CD14-positive monocyte (primary cell): ENCODE measurements at regions not wholly inside any gene's neighbourhood (a gene's known extent, or its start where the extent isn't known, plus 50 kb on each side); places are given as distances from the start of the nearest gene placed in this dataset.

ENCODE experiments used
- DNase-seq, 3 donors: peaks; one replicate each; pipeline ENCODE4 v3.0.0-alpha.2; 2011 to 2022
- H2AFZ ChIP-seq: 2 replicates; pipeline ENCODE4 v1.6.0; 2012; ENCODE audit warnings: mild to moderate bottlenecking, low read depth, low read length, inconsistent platforms; ENCODE audit not compliant: insufficient read depth, poor library complexity, severe bottlenecking
- H3K27ac ChIP-seq, 2 donors: 1 replicate in 1 of 2; 2 replicates in 1 of 2; pipeline ENCODE4 v1.5.1; 2012 to 2013; ENCODE audit warnings: low read length in 2 of 2, control low read depth in 1 of 2, inconsistent platforms in 1 of 2, low read depth in 1 of 2, mild to moderate bottlenecking in 1 of 2
- H3K27me3 ChIP-seq, 2 donors: one replicate each; pipeline versions ENCODE4 v1.6.0 to v1.6.1; 2011 to 2013; ENCODE audit warnings: low read length in 2 of 2; ENCODE audit not compliant: control insufficient read depth in 2 of 2, insufficient read depth in 2 of 2
- H3K36me3 ChIP-seq, 2 donors: replicated peaks in 1 of 2; 1 replicate in 1 of 2; 2 replicates in 1 of 2; pipeline versions ENCODE4 v1.5.1 to v1.6.1; 2012 to 2013; ENCODE audit warnings: low read length in 2 of 2, control low read depth in 1 of 2, inconsistent platforms in 1 of 2, mild to moderate bottlenecking in 1 of 2; ENCODE audit not compliant: insufficient read depth in 2 of 2, control insufficient read depth in 1 of 2
- H3K4me1 ChIP-seq, 2 donors: 1 replicate in 1 of 2; 2 replicates in 1 of 2; pipeline versions ENCODE4 v1.5.1 to v1.6.1; 2012 to 2013; ENCODE audit warnings: low read length in 2 of 2, control low read depth in 1 of 2, inconsistent platforms in 1 of 2, mild to moderate bottlenecking in 1 of 2, moderate library complexity in 1 of 2; ENCODE audit not compliant: insufficient read depth in 2 of 2, control insufficient read depth in 1 of 2
- H3K4me2 ChIP-seq: replicated peaks from 2 replicates; pipeline ENCODE3; 2012; ENCODE audit warnings: low read length, moderate library complexity, mild to moderate bottlenecking; ENCODE audit not compliant: poor library complexity, severe bottlenecking; ENCODE audit errors: extremely low read depth
- H3K4me3 ChIP-seq, 3 experiments: fragments of 200-600 bp in 1 of 3; sonication (generic) in 1 of 3; replicated peaks in 1 of 3; 1 replicate in 2 of 3; 2 replicates in 1 of 3; pipeline ENCODE4 v1.5.1; 2011 to 2013; ENCODE audit warnings: low read length in 3 of 3, mild to moderate bottlenecking in 3 of 3, control low read depth in 2 of 3, low read depth in 2 of 3, inconsistent platforms in 1 of 3, moderate library complexity in 1 of 3
- H3K79me2 ChIP-seq: 2 replicates; pipeline ENCODE4 v1.6.0; 2012; ENCODE audit warnings: mild to moderate bottlenecking, control low read depth, inconsistent platforms, low read length, moderate library complexity; ENCODE audit not compliant: insufficient read depth
- H3K9ac ChIP-seq: 2 replicates; pipeline ENCODE4 v1.6.0; 2017; ENCODE audit warnings: low read length, mild to moderate bottlenecking; ENCODE audit not compliant: insufficient read depth, poor library complexity, severe bottlenecking
- H3K9me3 ChIP-seq, 2 donors: replicated peaks in 1 of 2; 1 replicate in 1 of 2; 2 replicates in 1 of 2; pipeline versions ENCODE4 v1.5.1 to v1.6.1; 2012 to 2013; ENCODE audit warnings: low read length in 2 of 2, control low read depth in 1 of 2; ENCODE audit not compliant: control insufficient read depth in 1 of 2, insufficient read depth in 1 of 2
- H4K20me1 ChIP-seq: 2 replicates; pipeline ENCODE4 v1.6.0; 2012; ENCODE audit warnings: mild to moderate bottlenecking, low read length, control low read depth, moderate library complexity; ENCODE audit not compliant: insufficient read depth
- H3K27ac Mint-ChIP-seq, 7 donors: one replicate each; pipeline ENCODE4 v1.8.0; 2020; ENCODE audit warnings: mild to moderate bottlenecking in 7 of 7, mixed read lengths in 7 of 7, moderate library complexity in 6 of 7, inconsistent platforms in 2 of 7
- H3K27me3 Mint-ChIP-seq, 3 donors: one replicate each; pipeline ENCODE4 v1.8.0; 2021 to 2022; ENCODE audit warnings: low read depth in 3 of 3, mild to moderate bottlenecking in 3 of 3, mixed read lengths in 3 of 3, moderate library complexity in 3 of 3, inconsistent platforms in 1 of 3
- H3K36me3 Mint-ChIP-seq, 2 donors: one replicate each; pipeline ENCODE4 v1.8.0; 2020; ENCODE audit warnings: mixed read lengths in 2 of 2, inconsistent platforms in 1 of 2, mild to moderate bottlenecking in 1 of 2
- H3K4me1 Mint-ChIP-seq: one replicate; pipeline ENCODE4 v1.8.0; 2020; ENCODE audit warnings: mild to moderate bottlenecking, mixed read lengths
- H3K4me3 Mint-ChIP-seq, 2 donors: one replicate each; pipeline ENCODE4 v1.8.0; 2020; ENCODE audit warnings: mild to moderate bottlenecking in 2 of 2, mixed read lengths in 2 of 2, moderate library complexity in 1 of 2
- H3K9me3 Mint-ChIP-seq, 7 donors: one replicate each; pipeline ENCODE4 v1.8.0; 2020 to 2022; ENCODE audit warnings: mixed read lengths in 7 of 7, mild to moderate bottlenecking in 6 of 7, moderate library complexity in 6 of 7, inconsistent platforms in 2 of 7
- CTCF ChIP-seq: fragments of 200-600 bp; IDR thresholded peaks from one replicate; pipeline ENCODE4 v1.8.0; 2022; ENCODE audit warnings: antibody characterized with exemption, mild to moderate bottlenecking
- WGBS: methylation state at CpG from one replicate; pipeline ENCODE4 v1.1.5; 2013; ENCODE audit warnings: missing lambda C conversion rate; ENCODE audit not compliant: insufficient coverage; 5-methylcytosine and 5-hydroxymethylcytosine counted together
- intact Hi-C, 2 donors: fragments of 100-400 bp; cut with micrococcal nuclease; formaldehyde crosslinking; loops; one replicate each; pipeline versions ENCODE4 v1.15.0 to v1.15.1; 2023

DNA sequence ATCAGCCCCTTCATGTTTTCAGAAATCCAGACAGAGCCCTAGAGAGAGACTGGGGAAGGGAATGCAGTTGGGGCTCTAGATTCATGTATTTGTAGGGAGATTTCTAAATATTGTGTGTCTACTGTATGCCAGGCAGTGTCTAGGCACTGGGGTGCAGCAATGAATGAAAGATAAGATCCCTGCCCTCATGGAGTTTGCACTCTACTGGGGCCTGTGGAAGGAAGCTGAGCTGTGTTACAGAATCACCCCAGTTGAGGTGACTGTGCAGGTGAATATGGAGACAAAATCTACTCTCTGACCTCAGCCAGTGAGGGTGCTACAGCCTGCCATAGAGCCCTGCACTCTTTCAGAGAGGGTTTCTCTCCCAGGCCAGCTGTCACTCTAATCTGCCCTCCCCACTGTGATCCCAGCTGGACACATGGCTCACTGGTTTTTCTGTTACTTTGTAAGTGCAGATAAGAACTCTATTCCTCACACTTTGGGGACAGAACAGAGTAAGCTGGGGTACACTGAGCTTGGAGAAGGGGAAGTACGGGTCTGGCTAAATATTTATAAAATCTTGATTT, 69.2 kb upstream of the E2F3 start:
- Histone ChIP-seq H3K4me2 (no peak overlapping the region), H3K9ac (no peak overlapping the region), H3K36me3 (no peaks in the 10 kb centered on the region), H3K27me3 (no peaks in the 10 kb centered on the region), H4K20me1 (no peaks in the 10 kb centered on the region), H3K9me3 (no peaks in the 10 kb centered on the region), H2AFZ (no peak overlapping the region), H3K4me3 (no peak overlapping the region), H3K4me1 (peaks cover 0 to 2% of the 10 kb centered on the region in 2 donors), H3K27ac (no peak overlapping the region), H3K79me2 (no peaks in the 10 kb centered on the region)
- Mint-ChIP-seq H3K36me3 (no peaks in the 10 kb centered on the region), H3K27ac (no peak overlapping the region), H3K4me3 (no peak overlapping the region), H3K4me1 (peaks cover 7% of the 10 kb centered on the region), H3K27me3 (peaks cover 3 to 5% (median 5%) of the 10 kb centered on the region in 3 donors), H3K9me3 (no peaks in the 10 kb centered on the region)
- intact Hi-C loops = no loop called here
- no peak for DNase-seq
- no peak for TF ChIP-seq CTCF
- WGBS = no CpG with 5 or more reads among the region's 1 CpG

DNA sequence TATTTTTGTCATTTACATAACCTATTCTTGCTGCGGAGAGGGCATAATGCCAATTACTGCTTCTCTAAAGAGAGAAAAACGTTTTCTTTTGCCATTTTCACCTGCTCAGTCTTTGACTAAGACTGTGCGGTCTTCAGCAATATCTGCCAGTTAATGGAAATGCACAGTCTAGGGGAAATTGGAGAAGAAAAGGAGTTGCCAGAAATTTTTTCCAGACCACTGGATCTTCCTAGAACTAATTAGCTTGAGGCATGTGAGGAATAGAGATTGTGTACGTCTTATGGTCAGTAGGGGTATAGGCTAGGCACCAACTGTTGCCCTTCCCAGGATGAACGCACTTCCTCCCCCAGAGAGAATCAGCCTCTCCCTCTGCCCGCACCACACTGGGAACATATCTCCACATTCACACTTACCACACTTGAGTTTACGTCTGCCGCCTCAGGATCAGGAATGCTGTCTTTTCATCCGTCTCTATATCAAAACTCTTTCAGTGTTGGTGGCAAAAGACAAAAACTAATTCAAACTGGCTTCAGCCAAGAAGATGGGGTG, 67.9 kb upstream of the E2F3 start:
- Histone ChIP-seq H3K9me3 (no peaks in the 10 kb centered on the region), H3K9ac (no peak overlapping the region), H2AFZ (no peak overlapping the region), H3K4me3 (no peak overlapping the region), H3K27ac (no peak overlapping the region), H4K20me1 (no peaks in the 10 kb centered on the region), H3K27me3 (no peaks in the 10 kb centered on the region), H3K4me2 (no peak overlapping the region), H3K79me2 (no peaks in the 10 kb centered on the region), H3K4me1 (peaks cover 0 to 2% of the 10 kb centered on the region in 2 donors), H3K36me3 (no peaks in the 10 kb centered on the region)
- Mint-ChIP-seq H3K27ac (no peak overlapping the region), H3K4me1 (peaks cover 7% of the 10 kb centered on the region), H3K9me3 (peaks cover 0 to 2% (median 0%) of the 10 kb centered on the region in 7 donors), H3K27me3 (peaks cover 1 to 5% (median 3%) of the 10 kb centered on the region in 3 donors), H3K36me3 (no peaks in the 10 kb centered on the region), H3K4me3 (no peak overlapping the region)
- WGBS = 100% methylated on average over 3 of the region's 9 CpGs
- intact Hi-C loops = no loop called here
- no peak for DNase-seq
- TF ChIP-seq CTCF = no peak
